ENCODE measurements at regions not wholly inside any gene's neighbourhood (a gene's known extent, or its start where the extent isn't known, plus 50 kb on each side); places are given as distances from the start of the nearest gene placed in this dataset.

GRCh38 chr11:113623114-113623513 lies 83.0 kb downstream of the TMPRSS5 start:
- TF ChIP-seq CTCF (IDR thresholded peaks at IDR 0.05), result no peak
- no peak for TF ChIP-seq POLR2A (IDR thresholded peaks at IDR 0.05)

Data from tibial nerve (tissue), 3 donors.